ENCODE measurements at regions not wholly inside any gene's neighbourhood (a gene's known extent, or its start where the extent isn't known, plus 50 kb on each side); places are given as distances from the start of the nearest gene placed in this dataset.

GRCh38 chr3:26437678-26438077, 184.9 kb upstream of the LRRC3B start:
- ChIA-PET POLR2A (no interaction called here), CTCF (interaction anchor here (0.8 kb wide), 1 partner anchor 9 kb away, joined by 3 read pairs; no protein-coding TSS in a partner anchor)
- Histone ChIP-seq H3F3A (replicated peaks; ENCODE audit: insufficient read depth) (no peaks in the 10 kb centered on the region), H2AFZ (ENCODE audit: low read depth) (no peak overlapping the region), H3K4me1 (ENCODE audit: control insufficient read depth in 1 of 2, insufficient read depth in 2 of 2, low read depth in 1 of 2, low read length in 1 of 2) (no peaks in the 10 kb centered on the region), H3K36me3 (replicated peaks in 1 of 2; ENCODE audit: control insufficient read depth in 1 of 2, insufficient read depth in 2 of 2, low read length in 1 of 2) (no peaks in the 10 kb centered on the region), H4K20me1 (ENCODE audit: insufficient read depth) (no peaks in the 10 kb centered on the region), H3K4me2 (no peak overlapping the region), H3K9me3 (no peaks in the 10 kb centered on the region), H3K27me3 (ENCODE audit: insufficient read depth) (no peaks in the 10 kb centered on the region), H3K9ac (no peak overlapping the region), H3K27ac (ENCODE audit: low read depth in 2 of 2, low read length in 1 of 2) (no peak overlapping the region), H3K79me2 (ENCODE audit: insufficient read depth) (no peaks in the 10 kb centered on the region), H3K9me2 (no peaks in the 10 kb centered on the region), H3K4me3 (ENCODE audit: low read depth in 2 of 2, low read length in 1 of 2) (no peak overlapping the region)
- TF ChIP-seq SMC3 (IDR thresholded peaks at IDR 0.05; ENCODE audit: low read depth, low read length) = no peak
- TF ChIP-seq CTCF (IDR thresholded peaks at IDR 0.05) = no peak
- TF ChIP-seq CHD2 (IDR thresholded peaks at IDR 0.05; ENCODE audit: low read length, partially characterized antibody) = no peak
- no peak for TF ChIP-seq REST (IDR thresholded peaks at IDR 0.05; ENCODE audit: low read depth, low read length)
- TF ChIP-seq ZBTB33 (IDR thresholded peaks at IDR 0.05; ENCODE audit: borderline replicate concordance, low read depth) = no peak
- 28% methylated on average over 4 of the region's 4 CpGs for WGBS (ENCODE audit: low lambda C conversion rate)
- no peak for DNase-seq

DNA sequence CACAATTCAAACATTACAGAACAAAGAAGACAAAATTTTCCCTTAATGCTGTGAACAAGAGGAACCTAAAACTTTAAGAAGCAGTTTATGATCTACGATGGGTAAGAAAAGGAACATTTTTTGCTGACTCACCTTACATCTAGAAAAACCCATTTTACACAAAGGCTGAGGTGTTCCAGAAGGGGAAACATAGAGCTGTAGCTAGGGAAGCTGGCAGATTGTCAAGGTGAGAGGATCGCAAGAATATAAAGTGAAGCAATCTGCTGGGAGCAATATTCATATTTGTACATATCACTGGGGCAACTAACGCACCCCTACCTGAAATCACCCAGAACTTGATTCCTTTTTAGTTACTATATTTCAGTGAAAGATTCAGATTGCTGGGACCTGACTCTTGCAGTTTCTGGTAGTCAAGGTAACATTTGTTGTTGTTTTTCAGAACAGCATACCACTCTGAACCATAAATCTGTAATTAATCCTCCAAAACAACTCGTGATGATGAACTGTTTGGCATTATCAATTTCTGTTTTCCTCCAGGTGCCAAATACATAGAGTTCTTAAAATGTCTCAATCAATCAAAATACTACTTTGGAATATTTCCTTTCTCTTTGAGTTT, 184.1 kb upstream of the LRRC3B start:
- H3K4me1 ChIP-seq (ENCODE audit: control insufficient read depth in 1 of 2, insufficient read depth in 2 of 2, low read depth in 1 of 2, low read length in 1 of 2) = no peaks in the 10 kb centered on the region
- no peaks in the 10 kb centered on the region for H3K9me2 ChIP-seq
- no peak overlapping the region for H3K9ac ChIP-seq
- POLR2A ChIA-PET = no interaction called here
- no peaks in the 10 kb centered on the region for H3F3A ChIP-seq (replicated peaks; ENCODE audit: insufficient read depth)
- no peak overlapping the region for H3K27ac ChIP-seq (ENCODE audit: low read depth in 2 of 2, low read length in 1 of 2)
- H4K20me1 ChIP-seq (ENCODE audit: insufficient read depth) = no peaks in the 10 kb centered on the region
- no peaks in the 10 kb centered on the region for H3K9me3 ChIP-seq
- H2AFZ ChIP-seq (ENCODE audit: low read depth) = no peak overlapping the region
- no peak overlapping the region for H3K4me3 ChIP-seq (ENCODE audit: low read depth in 2 of 2, low read length in 1 of 2)
- no peaks in the 10 kb centered on the region for H3K36me3 ChIP-seq (replicated peaks in 1 of 2; ENCODE audit: control insufficient read depth in 1 of 2, insufficient read depth in 2 of 2, low read length in 1 of 2)
- no peak for DNase-seq
- H3K4me2 ChIP-seq = no peak overlapping the region
- H3K27me3 ChIP-seq (ENCODE audit: insufficient read depth) = no peaks in the 10 kb centered on the region
- 35% methylated on average over 4 of the region's 4 CpGs for WGBS (ENCODE audit: low lambda C conversion rate)
- CTCF ChIA-PET = interaction anchor here (0.6 kb wide), 1 partner anchor 17 kb away, joined by 4 read pairs; no protein-coding TSS in a partner anchor
- no peaks in the 10 kb centered on the region for H3K79me2 ChIP-seq (ENCODE audit: insufficient read depth)
- TF ChIP-seq GABPA (IDR thresholded peaks at IDR 0.05; ENCODE audit: low read depth) (no peak), SMC3 (IDR thresholded peaks at IDR 0.05; ENCODE audit: low read depth, low read length) (no peak), YY1 (IDR thresholded peaks at IDR 0.05; ENCODE audit: low read depth) (no peak), ZBTB33 (IDR thresholded peaks at IDR 0.05; ENCODE audit: borderline replicate concordance, low read depth) (no peak), SIN3A (IDR thresholded peaks at IDR 0.05; ENCODE audit: borderline replicate concordance, low read depth, low read length) (no peak), MXI1 (IDR thresholded peaks at IDR 0.05; ENCODE audit: low read depth, low read length) (no peak), RCOR1 (IDR thresholded peaks at IDR 0.05; ENCODE audit: low read length) (no peak), GATA2 (CRISPR knock-in tag; IDR thresholded peaks at IDR 0.05) (no peak), TEAD4 (IDR thresholded peaks at IDR 0.05; ENCODE audit: borderline replicate concordance, insufficient read depth) (no peak), EP300 (IDR thresholded peaks at IDR 0.05; ENCODE audit: borderline replicate concordance in 1 of 2, low read depth in 1 of 2, low read length in 1 of 2) (no peak)
- TF ChIP-seq, protein P1, sequence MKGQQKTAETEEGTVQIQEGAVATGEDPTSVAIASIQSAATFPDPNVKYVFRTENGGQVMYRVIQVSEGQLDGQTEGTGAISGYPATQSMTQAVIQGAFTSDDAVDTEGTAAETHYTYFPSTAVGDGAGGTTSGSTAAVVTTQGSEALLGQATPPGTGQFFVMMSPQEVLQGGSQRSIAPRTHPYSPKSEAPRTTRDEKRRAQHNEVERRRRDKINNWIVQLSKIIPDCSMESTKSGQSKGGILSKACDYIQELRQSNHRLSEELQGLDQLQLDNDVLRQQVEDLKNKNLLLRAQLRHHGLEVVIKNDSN (IDR thresholded peaks at IDR 0.05; ENCODE audit: borderline replicate concordance, low read depth) = no peak

Measured in SK-N-SH (cell line).